BE2C (cell line): ENCODE measurements at regions not wholly inside any gene's neighbourhood (a gene's known extent, or its start where the extent isn't known, plus 50 kb on each side); places are given as distances from the start of the nearest gene placed in this dataset.

Experiments used
- DNase-seq: peaks from one replicate; pipeline ENCODE4 v3.0.0-alpha.2; 2020
- H3K27me3 ChIP-seq: fragments of 250-450 bp; sonication (Bioruptor Pico); 2 replicates; pipeline ENCODE4 v1.5.1; 2020; ENCODE audit warnings: mild to moderate bottlenecking
- H3K36me3 ChIP-seq: fragments of 250-450 bp; sonication (Bioruptor Pico); 2 replicates; pipeline ENCODE4 v1.5.1; 2020; ENCODE audit warnings: mild to moderate bottlenecking
- H3K4me1 ChIP-seq: fragments of 250-450 bp; sonication (Bioruptor Pico); 2 replicates; pipeline ENCODE4 v1.5.1; 2020
- H3K4me3 ChIP-seq: 2 replicates; pipeline ENCODE4 v1.5.1; 2011; ENCODE audit warnings: low read depth, low read length
- H3K9me3 ChIP-seq: fragments of 250-450 bp; sonication (Bioruptor Pico); 2 replicates; pipeline ENCODE4 v1.5.1; 2020
- TF ChIP-seq, protein P1 (sequence below): IDR thresholded peaks from 2 replicates; pipeline ENCODE4 v1.5.1; 2012; ENCODE audit warnings: mild to moderate bottlenecking, low read depth, low read length

GRCh38 chr4:123940604-123941003 lies 544.0 kb downstream of the SPRY1 start:
- DNase-seq = no peak
- H3K4me3 ChIP-seq = no peak overlapping the region
- no peaks in the 10 kb centered on the region for H3K4me1 ChIP-seq
- TF ChIP-seq, protein P1, sequence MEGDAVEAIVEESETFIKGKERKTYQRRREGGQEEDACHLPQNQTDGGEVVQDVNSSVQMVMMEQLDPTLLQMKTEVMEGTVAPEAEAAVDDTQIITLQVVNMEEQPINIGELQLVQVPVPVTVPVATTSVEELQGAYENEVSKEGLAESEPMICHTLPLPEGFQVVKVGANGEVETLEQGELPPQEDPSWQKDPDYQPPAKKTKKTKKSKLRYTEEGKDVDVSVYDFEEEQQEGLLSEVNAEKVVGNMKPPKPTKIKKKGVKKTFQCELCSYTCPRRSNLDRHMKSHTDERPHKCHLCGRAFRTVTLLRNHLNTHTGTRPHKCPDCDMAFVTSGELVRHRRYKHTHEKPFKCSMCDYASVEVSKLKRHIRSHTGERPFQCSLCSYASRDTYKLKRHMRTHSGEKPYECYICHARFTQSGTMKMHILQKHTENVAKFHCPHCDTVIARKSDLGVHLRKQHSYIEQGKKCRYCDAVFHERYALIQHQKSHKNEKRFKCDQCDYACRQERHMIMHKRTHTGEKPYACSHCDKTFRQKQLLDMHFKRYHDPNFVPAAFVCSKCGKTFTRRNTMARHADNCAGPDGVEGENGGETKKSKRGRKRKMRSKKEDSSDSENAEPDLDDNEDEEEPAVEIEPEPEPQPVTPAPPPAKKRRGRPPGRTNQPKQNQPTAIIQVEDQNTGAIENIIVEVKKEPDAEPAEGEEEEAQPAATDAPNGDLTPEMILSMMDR = no peak
- H3K36me3 ChIP-seq = no peaks in the 10 kb centered on the region
- no peaks in the 10 kb centered on the region for H3K27me3 ChIP-seq
- H3K9me3 ChIP-seq = no peaks in the 10 kb centered on the region

DNA sequence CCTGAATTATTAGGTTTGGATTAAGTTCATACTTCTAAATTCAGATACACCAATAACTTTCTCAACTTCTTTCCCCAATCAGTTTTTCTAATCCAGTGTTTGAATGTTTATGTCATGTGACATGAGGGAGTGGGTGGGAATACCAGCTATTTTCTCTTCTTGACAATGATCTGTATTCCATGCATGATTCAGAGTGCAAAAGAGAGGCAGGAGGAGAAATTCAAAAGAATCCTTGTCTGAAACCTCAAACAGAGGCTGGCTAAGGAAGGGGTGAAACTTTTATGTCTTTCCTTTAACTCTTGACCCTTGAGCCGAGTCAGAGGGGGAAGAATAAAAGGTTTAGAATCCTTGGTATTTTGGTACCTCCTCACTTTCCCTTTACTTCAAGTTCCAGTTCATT lies 544.7 kb downstream of the SPRY1 start:
- H3K4me3 ChIP-seq = no peak overlapping the region
- DNase-seq = no peak
- H3K4me1 ChIP-seq = no peaks in the 10 kb centered on the region
- H3K27me3 ChIP-seq = no peaks in the 10 kb centered on the region
- TF ChIP-seq, protein P1 = no peak
- no peaks in the 10 kb centered on the region for H3K36me3 ChIP-seq
- no peaks in the 10 kb centered on the region for H3K9me3 ChIP-seq

- no peaks in the 10 kb centered on the region for H3K9me3 ChIP-seq
- no peak overlapping the region for H3K4me3 ChIP-seq
- no peak for DNase-seq
- H3K27me3 ChIP-seq = no peaks in the 10 kb centered on the region
- no peaks in the 10 kb centered on the region for H3K36me3 ChIP-seq
- TF ChIP-seq, protein P1 = no peak
- H3K4me1 ChIP-seq = no peaks in the 10 kb centered on the region
These were observed 547.4 kb downstream of the SPRY1 start for GRCh38 chr4:123943976-123944375.

DNA sequence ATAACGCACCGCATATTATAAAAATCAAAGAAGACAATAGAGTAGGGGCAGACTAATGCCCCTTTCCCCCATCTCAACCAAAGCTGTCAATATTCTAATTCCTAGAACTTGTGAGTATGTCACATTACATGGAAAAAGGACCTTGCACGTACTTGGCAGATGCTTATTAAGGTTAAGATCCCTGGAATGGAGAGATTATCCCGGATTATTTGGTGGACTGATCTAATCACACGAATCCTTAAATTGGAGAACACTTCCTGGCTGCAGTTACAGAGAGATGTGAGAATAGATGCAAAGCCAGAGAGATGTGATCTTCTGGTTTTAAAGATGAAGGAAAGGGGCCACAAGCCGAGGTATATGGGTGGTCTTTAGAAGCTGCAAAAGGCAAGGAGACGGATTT lies 548.7 kb downstream of the SPRY1 start:
- H3K9me3 ChIP-seq = no peaks in the 10 kb centered on the region
- no peak for DNase-seq
- H3K4me1 ChIP-seq = no peaks in the 10 kb centered on the region
- H3K4me3 ChIP-seq = no peak overlapping the region
- H3K36me3 ChIP-seq = no peaks in the 10 kb centered on the region
- no peaks in the 10 kb centered on the region for H3K27me3 ChIP-seq
- TF ChIP-seq, protein P1 = no peak

GRCh38 chr4:123950530-123950929 lies 553.9 kb downstream of the SPRY1 start:
- Histone ChIP-seq H3K27me3 (no peaks in the 10 kb centered on the region), H3K9me3 (no peaks in the 10 kb centered on the region), H3K4me1 (no peaks in the 10 kb centered on the region), H3K4me3 (no peak overlapping the region), H3K36me3 (no peaks in the 10 kb centered on the region)
- TF ChIP-seq, protein P1 = no peak
- DNase-seq = no peak

DNA sequence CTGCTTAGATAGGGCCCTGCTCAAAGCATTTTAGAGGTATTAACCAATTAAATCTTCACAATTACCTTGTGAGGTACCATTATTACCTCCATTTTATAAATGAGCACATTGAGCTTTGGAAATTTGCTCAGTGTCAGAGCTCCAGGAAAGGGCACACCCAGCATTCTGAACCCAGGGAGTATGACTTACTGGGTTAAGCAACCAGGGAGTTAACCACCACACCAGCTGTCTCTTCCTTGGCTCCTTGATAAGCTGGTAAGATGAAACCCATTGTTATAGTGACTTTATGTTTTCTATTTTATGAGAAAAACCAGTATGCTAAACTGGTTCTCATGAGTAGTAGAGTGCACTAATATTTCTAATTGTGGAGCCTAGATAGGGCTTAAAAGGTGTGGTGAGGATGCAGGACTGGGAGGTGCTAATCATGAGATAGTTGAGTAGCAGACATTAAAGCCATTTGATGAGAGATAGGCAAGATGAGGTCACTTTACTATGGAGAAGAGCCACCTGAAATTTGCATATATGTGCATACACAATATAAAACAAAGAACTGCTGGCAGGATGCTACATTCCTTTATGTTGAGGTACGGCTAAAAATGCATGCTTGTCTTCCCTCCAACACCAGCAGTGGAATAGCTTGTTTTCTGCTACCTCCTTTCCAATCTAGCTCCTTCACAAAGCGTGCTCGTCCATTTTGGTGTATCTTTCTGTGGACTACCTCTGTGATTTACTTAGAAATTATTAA lies 556.1 kb downstream of the SPRY1 start:
- no peaks in the 10 kb centered on the region for H3K36me3 ChIP-seq
- TF ChIP-seq, protein P1 = no peak
- H3K9me3 ChIP-seq = no peaks in the 10 kb centered on the region
- no peaks in the 10 kb centered on the region for H3K4me1 ChIP-seq
- H3K27me3 ChIP-seq = no peaks in the 10 kb centered on the region
- no peak for DNase-seq
- no peak overlapping the region for H3K4me3 ChIP-seq
